Activated T-cell treated with anti-CD3 and anti-CD28 coated beads, Interleukin-2, amount 50 U/mL, for 72 hours (primary cell): ENCODE measurements at regions not wholly inside any gene's neighbourhood (a gene's known extent, or its start where the extent isn't known, plus 50 kb on each side); places are given as distances from the start of the nearest gene placed in this dataset.

Source experiments
- ATAC-seq, 2 donors: fragments of 150-1000 bp; cut with Tn5 transposase; replicated peaks in 1 of 2; 2 replicates each; pipeline ENCODE4 v1.10.0; 2021; ENCODE audit warnings: moderate library complexity in 2 of 2, mild to moderate bottlenecking in 1 of 2
- DNase-seq, 2 donors: peaks; one replicate each; pipeline ENCODE4 v3.0.0; 2021 to 2022; ENCODE audit warnings: mixed read lengths in 1 of 2
- H3K27ac Mint-ChIP-seq: one replicate; pipeline ENCODE4 v1.8.0; 2022; ENCODE audit warnings: mild to moderate bottlenecking, moderate library complexity, mixed read lengths
- H3K27me3 Mint-ChIP-seq: one replicate; pipeline ENCODE4 v1.8.0; 2022; ENCODE audit warnings: low read depth, mixed read lengths
- H3K36me3 Mint-ChIP-seq, 2 donors: one replicate each; pipeline ENCODE4 v1.8.0; 2022; ENCODE audit warnings: mixed read lengths in 2 of 2, mild to moderate bottlenecking in 1 of 2; ENCODE audit not compliant: insufficient read depth in 2 of 2
- H3K4me1 Mint-ChIP-seq: one replicate; pipeline ENCODE4 v1.8.0; 2022; ENCODE audit warnings: low read depth, mixed read lengths
- H3K4me3 Mint-ChIP-seq, 2 donors: one replicate each; pipeline ENCODE4 v1.8.0; 2022; ENCODE audit warnings: mild to moderate bottlenecking in 2 of 2, mixed read lengths in 2 of 2, moderate library complexity in 2 of 2
- H3K9me3 Mint-ChIP-seq, 2 donors: one replicate each; pipeline ENCODE4 v1.8.0; 2022; ENCODE audit warnings: mixed read lengths in 2 of 2

DNA sequence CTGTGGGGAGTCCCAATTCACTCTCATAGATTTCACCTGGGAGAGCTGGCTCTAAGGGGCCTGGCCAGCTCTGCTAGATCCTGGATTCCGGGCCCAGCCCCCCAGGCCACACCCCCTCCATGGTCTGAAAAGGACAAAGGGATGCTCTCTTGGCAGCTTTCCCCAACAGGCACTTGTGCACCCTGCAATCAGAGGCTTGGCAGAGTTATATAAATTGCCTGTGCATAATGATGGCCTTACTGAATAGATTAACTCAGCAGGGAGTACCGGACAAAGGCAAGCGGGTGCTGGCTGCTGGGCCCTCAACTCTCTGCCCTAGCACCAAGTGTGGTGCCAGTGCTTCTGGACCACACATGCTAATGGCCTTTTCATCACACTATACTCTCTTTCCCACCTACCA lies 461.6 kb downstream of the BUD13 start:
- H3K27me3 Mint-ChIP-seq, result peaks cover 5% of the 10 kb centered on the region
- H3K36me3 Mint-ChIP-seq, result peaks cover 0 to 2% of the 10 kb centered on the region in 2 donors
- H3K4me1 Mint-ChIP-seq, result no peaks in the 10 kb centered on the region
- no peak overlapping the region for H3K27ac Mint-ChIP-seq
- no peak overlapping the region for H3K4me3 Mint-ChIP-seq
- ATAC-seq, result no peak
- DNase-seq, result no peak
- H3K9me3 Mint-ChIP-seq, result no peaks in the 10 kb centered on the region

DNA sequence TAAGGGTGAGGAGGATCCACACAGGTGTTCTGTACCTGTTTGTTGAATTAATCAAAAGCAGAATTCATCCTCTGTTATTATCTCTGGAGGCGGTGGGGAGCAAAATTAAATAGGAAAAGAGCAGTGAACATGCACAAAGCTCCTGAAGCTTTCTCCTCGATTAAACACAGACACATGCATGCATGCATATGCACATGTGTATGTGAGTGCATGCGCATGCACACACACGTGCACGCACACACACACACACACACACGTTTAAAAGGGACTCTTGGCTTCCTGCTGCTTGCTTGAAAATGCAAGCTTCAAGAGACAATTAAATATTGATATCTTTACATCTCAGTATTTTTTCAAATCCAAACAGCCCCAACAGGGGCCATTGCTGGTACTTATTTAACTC lies 462.1 kb downstream of the BUD13 start:
- no peaks in the 10 kb centered on the region for H3K4me1 Mint-ChIP-seq
- ATAC-seq (no peak), DNase-seq (no peak)
- H3K9me3 Mint-ChIP-seq, result no peaks in the 10 kb centered on the region
- no peak overlapping the region for H3K27ac Mint-ChIP-seq
- no peak overlapping the region for H3K4me3 Mint-ChIP-seq
- H3K27me3 Mint-ChIP-seq, result peaks cover 5% of the 10 kb centered on the region
- peaks cover 0 to 2% of the 10 kb centered on the region in 2 donors for H3K36me3 Mint-ChIP-seq

DNA sequence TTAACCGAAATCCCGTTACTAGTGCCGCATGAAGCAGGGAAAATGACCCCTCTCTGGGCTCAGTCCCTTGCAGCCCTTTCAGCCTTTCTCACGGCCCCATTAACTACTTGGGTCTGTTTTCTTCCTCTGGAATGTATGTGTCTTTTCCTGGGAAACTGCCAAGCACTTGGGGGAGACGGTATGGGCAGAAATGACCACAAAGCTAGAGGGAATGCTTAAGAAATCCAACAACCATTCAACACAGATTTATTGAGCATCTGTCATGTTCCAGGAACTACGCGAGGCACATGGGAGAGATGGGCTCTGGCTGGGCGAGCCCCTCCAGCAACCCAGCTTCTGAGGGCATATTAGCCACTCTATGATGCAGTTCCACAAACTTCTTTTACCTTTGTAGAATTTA lies 462.6 kb downstream of the BUD13 start:
- Mint-ChIP-seq H3K36me3 (peaks cover 0 to 2% of the 10 kb centered on the region in 2 donors), H3K4me1 (no peaks in the 10 kb centered on the region), H3K27me3 (peaks cover 5% of the 10 kb centered on the region), H3K9me3 (no peaks in the 10 kb centered on the region), H3K4me3 (no peak overlapping the region), H3K27ac (no peak overlapping the region)
- DNase-seq (no peak), ATAC-seq (no peak)

DNA sequence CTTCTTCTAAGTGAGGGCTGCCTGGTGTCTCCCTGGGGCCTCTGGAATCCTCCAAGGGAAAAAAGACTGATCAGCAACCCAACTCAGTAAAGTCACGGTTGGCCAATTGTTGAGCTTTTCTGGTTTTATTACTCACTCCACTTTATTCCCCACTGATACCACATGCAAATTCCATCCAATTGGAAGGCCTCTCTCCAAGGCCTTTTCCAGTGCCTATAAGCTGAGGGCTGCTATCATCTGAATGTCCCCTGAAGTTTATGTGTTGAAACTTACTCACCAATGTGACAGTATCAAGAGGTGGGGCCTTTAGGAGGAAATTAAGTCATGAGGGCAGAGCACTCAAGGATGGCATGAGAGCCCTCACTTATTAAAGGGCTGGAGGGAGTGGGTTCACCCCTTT lies 463.3 kb downstream of the BUD13 start:
- Mint-ChIP-seq H3K36me3 (peaks cover 0 to 2% of the 10 kb centered on the region in 2 donors), H3K4me1 (no peaks in the 10 kb centered on the region), H3K4me3 (no peak overlapping the region), H3K27ac (no peak overlapping the region), H3K27me3 (peaks cover 5% of the 10 kb centered on the region), H3K9me3 (no peaks in the 10 kb centered on the region)
- DNase-seq, result no peak
- ATAC-seq, result no peak

DNA sequence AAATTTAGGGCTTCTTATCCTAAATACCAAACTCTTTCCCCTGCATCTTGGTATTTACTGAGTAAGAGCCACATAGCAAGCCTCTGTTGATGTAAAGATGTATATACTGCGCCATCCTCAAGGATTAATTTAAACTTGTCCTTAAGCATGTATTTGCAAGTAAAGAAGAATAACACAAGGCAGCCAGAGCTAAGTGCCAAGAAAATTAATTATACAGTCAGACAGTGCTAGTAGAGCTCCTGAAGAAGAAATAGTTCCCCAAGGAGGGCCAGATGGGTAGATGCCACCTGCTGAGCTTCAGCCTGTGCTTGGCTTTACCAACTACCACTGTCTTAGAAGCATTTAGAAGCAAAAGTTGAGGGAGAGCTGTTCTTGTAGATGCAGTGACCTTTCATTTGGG lies 470.0 kb downstream of the BUD13 start:
- ATAC-seq, result no peak

DNA sequence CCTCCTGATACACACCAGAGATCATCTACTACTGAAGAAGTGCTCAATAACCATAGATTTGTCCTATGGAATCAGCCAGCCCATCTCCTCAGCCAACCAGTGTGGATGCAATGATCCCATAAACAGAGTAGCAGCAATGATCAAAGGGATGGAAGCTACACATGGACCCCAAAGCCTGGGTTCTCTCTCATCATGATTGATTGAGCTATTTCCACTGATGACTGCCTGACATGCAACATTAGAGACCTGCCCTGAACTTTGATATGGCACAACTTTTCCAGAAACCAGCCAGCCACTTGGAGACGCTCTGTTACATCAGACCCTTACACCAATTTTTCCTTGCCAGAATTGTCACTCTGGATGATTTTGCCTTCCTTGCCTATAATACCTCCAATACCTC lies 471.6 kb downstream of the BUD13 start:
- H3K4me1 Mint-ChIP-seq, result no peaks in the 10 kb centered on the region
- H3K27me3 Mint-ChIP-seq, result no peaks in the 10 kb centered on the region
- DNase-seq (no peak), ATAC-seq (no peak)
- no peak overlapping the region for H3K4me3 Mint-ChIP-seq
- H3K9me3 Mint-ChIP-seq, result no peaks in the 10 kb centered on the region
- no peak overlapping the region for H3K27ac Mint-ChIP-seq
- no peaks in the 10 kb centered on the region for H3K36me3 Mint-ChIP-seq

More for the DNA sequence above, 470.0 kb downstream of the BUD13 start:
- Mint-ChIP-seq H3K36me3 (no peaks in the 10 kb centered on the region), H3K4me3 (no peak overlapping the region), H3K4me1 (no peaks in the 10 kb centered on the region), H3K27ac (no peak overlapping the region), H3K27me3 (no peaks in the 10 kb centered on the region), H3K9me3 (no peaks in the 10 kb centered on the region)
- DNase-seq, result no peak

DNA sequence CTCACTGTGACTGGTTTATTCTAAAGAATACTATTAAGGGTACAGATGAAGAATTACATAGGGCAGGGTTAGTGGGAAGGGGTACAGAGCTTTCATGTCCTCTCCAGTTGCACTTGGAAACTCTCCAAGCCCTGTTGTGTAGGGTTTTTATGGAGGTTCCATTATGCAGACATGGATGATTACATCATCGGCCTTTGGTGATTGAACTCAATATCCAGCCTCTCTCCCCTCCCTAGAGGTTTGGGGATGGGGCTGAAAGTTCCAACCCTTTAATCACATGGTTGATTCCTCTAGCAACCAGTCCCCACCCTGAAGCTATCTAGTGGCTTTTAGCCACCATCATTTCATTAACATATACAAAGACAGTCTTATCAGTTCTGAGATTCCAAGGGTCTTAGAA lies 472.6 kb downstream of the BUD13 start:
- Mint-ChIP-seq H3K4me3 (no peak overlapping the region), H3K4me1 (no peaks in the 10 kb centered on the region)
- DNase-seq, result no peak

DNA sequence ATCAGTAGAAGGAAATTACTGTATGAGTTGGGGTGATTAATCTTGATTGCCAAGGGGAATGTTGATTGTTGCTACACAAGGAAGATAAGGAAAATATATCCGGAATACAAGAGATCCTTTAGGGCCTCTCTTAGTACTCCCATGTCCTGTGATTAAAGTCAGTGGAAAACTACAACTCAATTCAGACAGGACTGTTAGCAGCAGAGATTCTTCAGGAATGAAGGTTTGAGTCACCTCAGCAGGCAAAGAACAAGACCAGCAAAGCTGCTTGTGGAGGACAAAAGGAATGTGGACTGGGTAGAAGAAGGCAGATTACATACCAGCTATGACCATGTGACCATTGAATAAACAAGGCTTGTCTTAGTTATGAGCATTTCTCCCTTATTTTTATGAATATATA lies 478.2 kb downstream of the BUD13 start:
- no peaks in the 10 kb centered on the region for H3K9me3 Mint-ChIP-seq
- no peaks in the 10 kb centered on the region for H3K27me3 Mint-ChIP-seq
- H3K4me3 Mint-ChIP-seq, result no peak overlapping the region
- ATAC-seq (no peak), DNase-seq (no peak)
- no peak overlapping the region for H3K27ac Mint-ChIP-seq
- H3K36me3 Mint-ChIP-seq, result no peaks in the 10 kb centered on the region
- H3K4me1 Mint-ChIP-seq, result no peaks in the 10 kb centered on the region

More for the DNA sequence above, 472.6 kb downstream of the BUD13 start:
- Mint-ChIP-seq H3K36me3 (no peaks in the 10 kb centered on the region), H3K27me3 (no peaks in the 10 kb centered on the region), H3K27ac (no peak overlapping the region), H3K9me3 (no peaks in the 10 kb centered on the region)
- ATAC-seq, result no peak

DNA sequence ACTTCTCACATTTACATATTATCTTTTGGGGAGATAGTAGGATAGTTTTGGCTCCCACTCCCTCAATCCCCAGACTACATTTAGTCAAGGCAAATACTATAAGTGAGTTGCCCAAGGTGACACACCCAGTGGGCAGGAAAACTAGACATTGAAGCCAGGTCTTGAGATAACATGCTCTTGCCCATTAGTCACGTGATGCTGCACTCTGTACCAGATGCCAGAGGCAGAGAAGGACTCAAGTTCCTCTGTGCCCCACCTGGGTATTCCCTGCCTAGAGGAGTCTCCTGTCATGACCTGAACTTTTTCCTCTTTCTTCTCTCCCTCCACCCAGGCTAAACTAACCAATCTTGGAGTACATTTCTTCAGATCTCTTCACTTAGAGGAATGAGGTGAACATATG lies 484.9 kb downstream of the BUD13 start:
- no peak overlapping the region for H3K27ac Mint-ChIP-seq
- peaks cover 14% of the 10 kb centered on the region for H3K27me3 Mint-ChIP-seq
- peaks cover 0 to 4% of the 10 kb centered on the region in 2 donors for H3K9me3 Mint-ChIP-seq
- ATAC-seq (no peak), DNase-seq (no peak)
- no peaks in the 10 kb centered on the region for H3K4me1 Mint-ChIP-seq
- H3K4me3 Mint-ChIP-seq, result no peak overlapping the region
- no peaks in the 10 kb centered on the region for H3K36me3 Mint-ChIP-seq

DNA sequence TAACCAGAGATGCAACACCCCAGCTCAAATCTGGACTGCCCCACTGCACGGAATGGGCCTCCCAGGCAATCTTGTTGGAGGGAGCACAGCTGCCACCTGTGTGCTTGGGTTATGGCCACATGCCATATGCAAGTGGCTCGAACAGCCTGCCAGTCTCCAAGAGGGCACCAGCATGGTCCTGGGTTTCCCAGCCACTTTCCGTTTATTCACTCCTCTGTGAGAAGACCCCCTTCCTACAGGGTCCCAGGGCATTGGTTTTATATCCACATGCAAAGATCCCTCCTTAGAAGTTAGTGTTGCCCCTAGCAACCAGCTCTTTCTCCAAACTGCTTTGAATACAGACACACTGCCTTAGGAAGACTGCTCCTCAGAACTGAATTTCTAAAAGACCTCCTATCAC lies 487.8 kb downstream of the BUD13 start:
- peaks cover 0 to 4% of the 10 kb centered on the region in 2 donors for H3K9me3 Mint-ChIP-seq
- H3K4me1 Mint-ChIP-seq, result no peaks in the 10 kb centered on the region
- ATAC-seq (no peak), DNase-seq (no peak)
- H3K36me3 Mint-ChIP-seq, result no peaks in the 10 kb centered on the region
- H3K4me3 Mint-ChIP-seq, result no peak overlapping the region
- no peak overlapping the region for H3K27ac Mint-ChIP-seq
- peaks cover 14% of the 10 kb centered on the region for H3K27me3 Mint-ChIP-seq

DNA sequence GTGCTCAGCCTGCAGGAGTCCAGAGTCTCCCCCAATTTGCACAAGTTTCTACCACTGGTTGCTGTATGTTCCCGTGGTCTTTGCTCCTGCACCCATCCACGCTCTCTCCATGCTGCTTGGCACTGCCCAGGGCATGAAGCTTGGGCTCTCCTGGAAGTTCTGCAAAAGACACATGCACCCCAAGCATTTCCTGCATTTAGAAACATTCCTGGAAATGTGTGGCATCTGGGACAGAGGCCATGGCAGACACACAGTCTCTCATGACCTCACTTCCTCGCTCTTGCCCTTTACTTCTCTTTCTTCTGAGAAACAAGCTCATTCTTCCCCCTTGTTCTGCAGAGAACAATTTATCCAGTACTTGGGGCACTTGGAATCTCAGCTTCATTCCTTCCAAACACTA lies 489.5 kb downstream of the BUD13 start:
- ATAC-seq (no peak), DNase-seq (no peak)
- no peak overlapping the region for H3K27ac Mint-ChIP-seq
- H3K27me3 Mint-ChIP-seq, result peaks cover 7% of the 10 kb centered on the region
- H3K4me1 Mint-ChIP-seq, result no peaks in the 10 kb centered on the region
- peaks cover 0 to 1% of the 10 kb centered on the region in 2 donors for H3K9me3 Mint-ChIP-seq
- H3K4me3 Mint-ChIP-seq, result no peak overlapping the region
- no peaks in the 10 kb centered on the region for H3K36me3 Mint-ChIP-seq

DNA sequence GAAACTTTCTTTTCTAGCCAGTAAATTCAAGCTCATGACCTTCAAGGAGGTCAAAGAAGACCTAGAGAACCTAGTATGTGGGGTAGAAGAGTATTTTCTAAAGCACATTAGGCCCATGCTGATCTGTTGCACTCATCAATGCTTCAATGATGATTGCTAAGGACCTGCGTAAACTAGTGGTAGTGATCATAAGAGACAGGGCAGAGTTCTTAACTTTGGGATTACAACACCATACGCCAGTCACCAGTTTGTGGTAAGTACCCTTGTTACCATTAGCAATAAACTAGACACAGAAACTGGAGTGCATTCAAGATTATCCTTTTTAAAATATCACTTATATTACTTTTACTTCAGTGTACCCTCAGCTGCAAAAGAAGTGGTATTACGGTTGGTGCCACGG lies 490.3 kb downstream of the BUD13 start:
- Mint-ChIP-seq H3K9me3 (no peaks in the 10 kb centered on the region), H3K36me3 (no peaks in the 10 kb centered on the region), H3K27me3 (peaks cover 6% of the 10 kb centered on the region), H3K27ac (no peak overlapping the region), H3K4me3 (no peak overlapping the region), H3K4me1 (no peaks in the 10 kb centered on the region)
- no peak for DNase-seq
- ATAC-seq, result no peak

DNA sequence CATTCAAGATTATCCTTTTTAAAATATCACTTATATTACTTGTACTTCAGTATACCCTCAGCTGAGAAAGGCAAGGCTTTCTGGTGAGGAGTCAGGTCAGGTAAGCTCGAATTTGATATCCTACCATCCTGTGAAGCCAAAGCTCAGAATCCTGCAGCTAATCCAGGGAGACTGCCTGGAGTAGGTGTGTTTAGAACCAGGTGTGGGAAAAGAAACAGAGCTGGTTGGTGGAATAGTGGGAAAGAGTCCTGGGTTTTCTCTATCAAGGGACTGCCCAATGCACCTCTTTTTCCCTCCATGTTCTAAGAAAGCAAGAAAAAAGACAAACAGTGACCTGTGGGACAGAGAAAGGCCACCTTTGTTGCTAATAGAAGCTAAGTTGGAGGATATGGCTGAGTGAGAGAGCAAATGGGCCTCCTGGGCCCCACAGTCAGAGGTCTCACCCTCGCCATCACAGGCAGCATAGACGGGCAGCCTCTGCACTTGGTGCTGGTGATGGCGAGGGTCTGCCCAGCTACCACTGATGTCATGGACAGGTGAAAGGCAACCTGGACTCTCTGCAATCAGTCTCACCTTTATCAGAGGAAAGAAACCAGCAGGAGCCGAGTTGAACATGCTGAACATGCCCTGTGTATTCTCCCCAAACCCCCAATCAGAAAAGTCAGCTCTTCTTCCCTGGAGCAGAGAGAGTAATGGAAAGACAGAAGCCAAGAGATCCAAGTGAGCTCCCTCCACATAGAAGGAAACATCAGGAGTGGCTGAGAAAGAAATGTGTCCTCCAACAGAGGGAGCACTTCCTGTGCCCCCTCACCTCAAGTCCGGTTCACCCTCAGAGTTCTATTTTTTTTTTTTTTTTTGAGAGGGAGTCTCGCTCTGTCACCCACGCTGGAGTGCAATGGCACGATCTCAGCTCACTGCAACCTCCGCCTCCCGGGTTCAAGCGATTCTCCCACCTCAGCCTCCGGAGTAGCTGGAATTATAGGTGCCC lies 491.3 kb downstream of the BUD13 start:
- Mint-ChIP-seq H3K4me1 (no peaks in the 10 kb centered on the region), H3K36me3 (no peaks in the 10 kb centered on the region), H3K27ac (no peak overlapping the region), H3K27me3 (peaks cover 6% of the 10 kb centered on the region), H3K9me3 (no peaks in the 10 kb centered on the region), H3K4me3 (no peak overlapping the region)
- no peak for DNase-seq
- ATAC-seq, result no peak

DNA sequence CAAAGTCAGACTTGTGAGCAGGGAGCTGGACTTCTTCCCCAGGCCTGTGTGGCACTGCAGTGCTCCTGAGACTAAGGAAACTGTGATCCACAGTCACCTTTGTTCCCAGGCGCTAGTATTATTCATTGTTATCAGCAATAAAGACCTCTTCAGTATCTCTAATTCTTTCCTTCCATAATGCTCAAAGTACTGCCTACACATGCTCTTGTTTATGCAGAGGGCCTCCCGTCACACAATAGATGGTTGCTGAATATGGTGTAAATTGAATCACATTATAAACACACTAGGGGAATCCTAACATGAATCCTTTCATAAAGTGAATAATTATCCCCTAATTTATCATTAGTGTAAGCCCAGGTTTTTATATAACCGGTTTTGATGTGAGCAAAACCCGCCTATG lies 493.3 kb downstream of the BUD13 start:
- H3K4me1 Mint-ChIP-seq, result no peaks in the 10 kb centered on the region
- H3K36me3 Mint-ChIP-seq, result no peaks in the 10 kb centered on the region

More for the DNA sequence above, 493.3 kb downstream of the BUD13 start:
- Mint-ChIP-seq H3K4me3 (no peak overlapping the region), H3K27me3 (peaks cover 14% of the 10 kb centered on the region), H3K9me3 (no peaks in the 10 kb centered on the region), H3K27ac (no peak overlapping the region)
- DNase-seq, result no peak
- ATAC-seq, result no peak
